ENCODE measurements at regions not wholly inside any gene's neighbourhood (a gene's known extent, or its start where the extent isn't known, plus 50 kb on each side); places are given as distances from the start of the nearest gene placed in this dataset.

- Histone ChIP-seq H3K9me3 (peaks cover 0 to 5% (median 0%) of the 10 kb centered on the region in 3 donors), H3K36me3 (no peaks in the 10 kb centered on the region), H3K4me3 (no peak overlapping the region), H3K27ac (no peak overlapping the region), H3K4me1 (peaks cover 0 to 14% (median 3%) of the 10 kb centered on the region in 3 donors), H3K27me3 (no peaks in the 10 kb centered on the region)
- TF ChIP-seq POLR2A (IDR thresholded peaks at IDR 0.05) (no peak), EP300 (IDR thresholded peaks at IDR 0.05) (no peak), CTCF (IDR thresholded peaks at IDR 0.05) (no peak), POLR2AphosphoS5 (IDR thresholded peaks at IDR 0.05) (no peak)
- 17 to 18% methylated on average over 7 to 8 of the region's 8 CpGs for WGBS, 2 donors (ENCODE audit: low coverage in 1 of 2)
- no peak for ATAC-seq
These were observed 302.9 kb downstream of the NSG2 start for GRCh38 chr5:174348311-174348981.

GRCh38 chr5:174352681-174353080 is 307.2 kb downstream of the NSG2 start:
- H3K4me1 ChIP-seq: peaks cover 0 to 14% (median 3%) of the 10 kb centered on the region in 3 donors
- WGBS, 2 donors (ENCODE audit: low coverage in 1 of 2): 58 to 90% methylated on average over 4 of the region's 4 CpGs
- H3K27ac ChIP-seq: no peak overlapping the region
- H3K27me3 ChIP-seq: no peaks in the 10 kb centered on the region
- no peaks in the 10 kb centered on the region for H3K36me3 ChIP-seq
- no peak for ATAC-seq
- no peak overlapping the region for H3K4me3 ChIP-seq
- TF ChIP-seq EP300 (IDR thresholded peaks at IDR 0.05) (no peak), POLR2A (IDR thresholded peaks at IDR 0.05) (no peak), CTCF (IDR thresholded peaks at IDR 0.05) (no peak), POLR2AphosphoS5 (IDR thresholded peaks at IDR 0.05) (no peak)
- H3K9me3 ChIP-seq: no peaks in the 10 kb centered on the region

GRCh38 chr5:174354571-174354970 is 309.1 kb downstream of the NSG2 start:
- Histone ChIP-seq H3K27ac (no peak overlapping the region), H3K4me3 (no peak overlapping the region), H3K4me1 (no peaks in the 10 kb centered on the region), H3K27me3 (no peaks in the 10 kb centered on the region), H3K9me3 (no peaks in the 10 kb centered on the region), H3K36me3 (no peaks in the 10 kb centered on the region)
- no peak for ATAC-seq
- 80% methylated on average over 1 to 4 of the region's 5 CpGs for WGBS, 2 donors (ENCODE audit: low coverage in 1 of 2)
- TF ChIP-seq POLR2A (IDR thresholded peaks at IDR 0.05): no peak
- TF ChIP-seq POLR2AphosphoS5 (IDR thresholded peaks at IDR 0.05): no peak
- no peak for TF ChIP-seq CTCF (IDR thresholded peaks at IDR 0.05)
- TF ChIP-seq EP300 (IDR thresholded peaks at IDR 0.05): no peak

- Histone ChIP-seq H3K4me3 (no peak overlapping the region), H3K36me3 (no peaks in the 10 kb centered on the region), H3K27ac (no peak overlapping the region), H3K4me1 (no peaks in the 10 kb centered on the region), H3K9me3 (no peaks in the 10 kb centered on the region), H3K27me3 (no peaks in the 10 kb centered on the region)
- peak; percentile 86 for ATAC-seq
- TF ChIP-seq POLR2A (IDR thresholded peaks at IDR 0.05) (no peak), EP300 (IDR thresholded peaks at IDR 0.05) (no peak), POLR2AphosphoS5 (IDR thresholded peaks at IDR 0.05) (no peak)
- 56 to 60% methylated on average over 2 of the region's 2 CpGs for WGBS, 2 donors (ENCODE audit: low coverage in 1 of 2)
These were observed 309.7 kb downstream of the NSG2 start for GRCh38 chr5:174355208-174355612.

GRCh38 chr5:174355995-174356394 is 310.5 kb downstream of the NSG2 start:
- Histone ChIP-seq H3K27me3 (no peaks in the 10 kb centered on the region), H3K4me3 (no peak overlapping the region), H3K36me3 (no peaks in the 10 kb centered on the region), H3K27ac (no peak overlapping the region), H3K9me3 (no peaks in the 10 kb centered on the region), H3K4me1 (no peaks in the 10 kb centered on the region)
- no peak for ATAC-seq
- 80 to 100% methylated on average over 1 of the region's 2 CpGs for WGBS, 2 donors (ENCODE audit: low coverage in 1 of 2)
- no peak for TF ChIP-seq POLR2AphosphoS5 (IDR thresholded peaks at IDR 0.05)

GRCh38 chr5:174356536-174356935 is 311.0 kb downstream of the NSG2 start:
- H3K36me3 ChIP-seq: no peaks in the 10 kb centered on the region
- H3K27me3 ChIP-seq: no peaks in the 10 kb centered on the region
- 83 to 95% methylated on average over 2 of the region's 2 CpGs for WGBS, 2 donors (ENCODE audit: low coverage in 1 of 2)
- ATAC-seq: no peak
- H3K4me1 ChIP-seq: no peaks in the 10 kb centered on the region
- H3K9me3 ChIP-seq: no peaks in the 10 kb centered on the region
- TF ChIP-seq POLR2A (IDR thresholded peaks at IDR 0.05) (no peak), EP300 (IDR thresholded peaks at IDR 0.05) (no peak), CTCF (IDR thresholded peaks at IDR 0.05) (no peak), POLR2AphosphoS5 (IDR thresholded peaks at IDR 0.05) (no peak)
- no peak overlapping the region for H3K4me3 ChIP-seq
- H3K27ac ChIP-seq: no peak overlapping the region

Measured in gastroesophageal sphincter (tissue), 4 donors.